OCI-LY7 (cell line): ENCODE measurements at regions not wholly inside any gene's neighbourhood (a gene's known extent, or its start where the extent isn't known, plus 50 kb on each side); places are given as distances from the start of the nearest gene placed in this dataset.

Experiments
- BruUV-seq: library from RNA; stranded (reverse); fragments of 400-500 nt; replicated peaks from 2 replicates; lab custom pipeline; 2021; lab: Mats Ljungman, UMichigan
- CTCF ChIA-PET: fragments of 300-600 bp; sonication (Branson Sonifier 250); formaldehyde crosslinking; loops from one replicate; lab custom pipeline; 2022; ENCODE audit warnings: antibody characterized with exemption; ENCODE audit not compliant: unreplicated experiment; lab: Charles Lee
- POLR2A ChIA-PET: fragments of 300-600 bp; sonication (Branson Sonifier 250); formaldehyde crosslinking; loops from one replicate; lab custom pipeline; 2022; ENCODE audit warnings: antibody characterized with exemption; lab: Charles Lee
- DNase-seq: peaks from one replicate; pipeline ENCODE4 v3.0.0-alpha.2; 2015; ENCODE audit warnings: low spot score
- H2AFZ ChIP-seq: fragments of 200-600 bp; sonication (generic), shearing (Covaris generic); 2 replicates; pipeline ENCODE4 v1.6.1; 2014; ENCODE audit warnings: mild to moderate bottlenecking, antibody characterized with exemption, low read length, moderate library complexity
- H3K27ac ChIP-seq: fragments of 200-600 bp; sonication (generic); 2 replicates; pipeline ENCODE4 v1.5.1; 2014; ENCODE audit warnings: mixed run types, low read depth, mild to moderate bottlenecking, moderate library complexity, low read length, inconsistent platforms; ENCODE audit not compliant: poor library complexity, severe bottlenecking
- H3K36me3 ChIP-seq: fragments of 200-600 bp; sonication (generic); 2 replicates; pipeline ENCODE4 v1.6.1; 2014; ENCODE audit warnings: mild to moderate bottlenecking, antibody characterized with exemption, low read length, moderate library complexity, mixed read lengths; ENCODE audit not compliant: insufficient read depth
- H3K4me1 ChIP-seq: fragments of 200-600 bp; sonication (generic); 2 replicates; pipeline ENCODE4 v1.5.1; 2014; ENCODE audit warnings: mild to moderate bottlenecking, low read length; ENCODE audit not compliant: insufficient read depth, poor library complexity, severe bottlenecking
- H3K4me2 ChIP-seq: fragments of 200-600 bp; sonication (generic); 2 replicates; pipeline ENCODE4 v1.6.1; 2014; ENCODE audit warnings: mild to moderate bottlenecking, low read length
- H3K4me3 ChIP-seq: fragments of 200-600 bp; sonication (generic); 2 replicates; pipeline ENCODE4 v1.5.1; 2014; ENCODE audit warnings: mild to moderate bottlenecking, low read depth, low read length; ENCODE audit not compliant: poor library complexity, severe bottlenecking
- H3K79me2 ChIP-seq: fragments of 200-600 bp; sonication (generic); 2 replicates; pipeline ENCODE4 v1.6.1; 2016; ENCODE audit warnings: low read depth, mild to moderate bottlenecking, low read length, moderate library complexity, mixed read lengths; ENCODE audit not compliant: insufficient read depth
- H3K9me2 ChIP-seq: fragments of 200-600 bp; sonication (generic); 2 replicates; pipeline ENCODE4 v1.6.1; 2016; ENCODE audit warnings: mild to moderate bottlenecking, low read length, mixed read lengths; ENCODE audit not compliant: insufficient read depth
- H3K9me3 ChIP-seq: fragments of 200-600 bp; sonication (generic); 2 replicates; pipeline ENCODE4 v1.6.1; 2014; ENCODE audit warnings: mild to moderate bottlenecking, mixed run types, low read length, mixed read lengths
- H4K20me1 ChIP-seq: fragments of 200-600 bp; sonication (generic); 2 replicates; pipeline ENCODE4 v1.6.1; 2014; ENCODE audit warnings: mild to moderate bottlenecking, antibody characterized with exemption, low read length, moderate library complexity, mixed read lengths; ENCODE audit not compliant: insufficient read depth
- CTCF ChIP-seq: fragments of 200-600 bp; sonication (generic); conservative IDR thresholded peaks from 2 replicates; pipeline ENCODE4 v1.5.1; 2014; ENCODE audit warnings: mild to moderate bottlenecking, antibody characterized with exemption, low read length, moderate library complexity, mixed read lengths
- EZH2phosphoT487 ChIP-seq: fragments of 200-600 bp; sonication (generic); IDR thresholded peaks from 2 replicates; pipeline ENCODE4 v1.6.1; 2018; ENCODE audit warnings: low read depth, borderline replicate concordance, mild to moderate bottlenecking, mixed run types, antibody characterized with exemption, low read length, moderate library complexity, mixed read lengths
- intact Hi-C: fragments of 100-400 bp; cut with micrococcal nuclease; formaldehyde crosslinking; loops from one replicate; pipeline ENCODE4 v1.10.0; 2022; ENCODE audit not compliant: unreplicated experiment

GRCh38 chr3:177361081-177361938, 164.0 kb upstream of the TBL1XR1 start:
- DNase-seq, result peak; percentile 43
- POLR2A ChIA-PET, result interaction anchor here (0.6 to 2.9 kb wide), 14 partner anchors 9 to 357 kb away, joined by 3 to 17 read pairs (median 5); partner anchors contain the start of gene TBL1XR1
- Histone ChIP-seq H3K4me1 (peaks cover 54% of the 10 kb centered on the region), H2AFZ (peak overlapping the region; percentile 58; the same call in 1 of the 2 replicates), H3K27ac (no peak overlapping the region), H3K36me3 (no peaks in the 10 kb centered on the region), H3K4me2 (peak overlapping the region; percentile 96), H3K4me3 (peak overlapping the region; percentile 61), H3K9me3 (no peaks in the 10 kb centered on the region), H3K9me2 (no peaks in the 10 kb centered on the region), H4K20me1 (no peaks in the 10 kb centered on the region), H3K79me2 (no peaks in the 10 kb centered on the region)
- BruUV-seq, result no TSS peak
- CTCF ChIA-PET, result interaction anchor here (1.0 kb wide), 1 partner anchor 164 kb away, joined by 3 read pairs; no protein-coding TSS in a partner anchor
- TF ChIP-seq CTCF (no peak), EZH2phosphoT487 (no peak)
- intact Hi-C loops, result loop anchor here (5.0 kb wide), 1 partner anchor 81 kb away; no protein-coding TSS in a partner anchor

DNA sequence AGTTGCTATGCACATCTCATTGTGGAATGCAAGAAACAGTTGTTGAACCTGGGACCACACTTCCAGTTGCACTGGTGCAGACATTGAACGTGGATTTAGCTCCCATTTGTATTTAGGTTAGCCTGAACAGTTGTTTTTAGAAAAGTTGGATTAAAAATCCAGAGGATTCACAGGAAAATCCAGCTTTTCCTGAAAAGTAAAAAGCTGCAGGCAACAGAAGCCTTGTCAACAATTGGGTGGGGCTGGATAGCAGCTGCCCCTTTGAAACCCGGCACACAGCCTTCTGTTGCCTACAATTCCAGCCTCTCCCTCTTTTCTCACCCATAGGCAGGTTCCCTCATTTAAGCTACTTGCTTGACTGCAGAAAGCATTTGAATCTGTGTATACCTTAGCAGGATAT, 165.3 kb upstream of the TBL1XR1 start:
- CTCF ChIA-PET, result no interaction called here
- intact Hi-C loops, result loop anchor here (5.0 kb wide), 1 partner anchor 80 kb away; no protein-coding TSS in a partner anchor
- no peak for TF ChIP-seq EZH2phosphoT487
- no peak for TF ChIP-seq CTCF

More for the DNA sequence above, 165.3 kb upstream of the TBL1XR1 start:
- Histone ChIP-seq H3K9me2 (no peaks in the 10 kb centered on the region), H3K27ac (no peak overlapping the region), H2AFZ (no peak overlapping the region), H3K9me3 (no peaks in the 10 kb centered on the region), H3K36me3 (no peaks in the 10 kb centered on the region), H3K4me1 (peaks cover 42% of the 10 kb centered on the region), H3K4me2 (no peak overlapping the region), H3K4me3 (no peak overlapping the region), H3K79me2 (no peaks in the 10 kb centered on the region), H4K20me1 (no peaks in the 10 kb centered on the region)
- POLR2A ChIA-PET, result interaction anchor here (1.0 to 1.2 kb wide), 3 partner anchors 9 to 164 kb away, joined by 3 read pairs; no protein-coding TSS in a partner anchor
- BruUV-seq, result no TSS peak
- DNase-seq, result no peak
